Smooth muscle cell (in vitro differentiated cells): ENCODE measurements at regions not wholly inside any gene's neighbourhood (a gene's known extent, or its start where the extent isn't known, plus 50 kb on each side); places are given as distances from the start of the nearest gene placed in this dataset.
A peak's percentile ranks its signal among the peaks of the same experiment; 100 is the strongest.

Experiments used
- DNase-seq: peaks from one replicate; lab custom pipeline; 2025; ENCODE audit not compliant: unreplicated experiment; lab: John Stamatoyannopoulos, UW
- H2AFZ ChIP-seq: fragments of 200-600 bp; sonication (generic); 2 replicates; pipeline ENCODE4 v1.6.0; 2016; ENCODE audit warnings: antibody characterized with exemption, low read depth, mild to moderate bottlenecking
- H3F3A ChIP-seq: fragments of 200-600 bp; sonication (generic); 2 replicates; pipeline ENCODE4 v1.6.0; 2017; ENCODE audit warnings: antibody characterized with exemption, low read depth
- H3K27ac ChIP-seq: fragments of 200-600 bp; sonication (generic); 2 replicates; pipeline ENCODE4 v1.5.1; 2016; ENCODE audit warnings: low read depth, mild to moderate bottlenecking
- H3K27me3 ChIP-seq: fragments of 200-600 bp; sonication (generic); 2 replicates; pipeline ENCODE4 v1.6.1; 2016; ENCODE audit warnings: low read depth, mild to moderate bottlenecking
- H3K36me3 ChIP-seq: fragments of 200-600 bp; sonication (generic); 2 replicates; pipeline ENCODE4 v1.5.1; 2016; ENCODE audit warnings: low read depth
- H3K4me1 ChIP-seq: fragments of 200-600 bp; sonication (generic); 2 replicates; pipeline ENCODE4 v1.5.1; 2016; ENCODE audit warnings: low read depth
- H3K4me2 ChIP-seq: fragments of 200-600 bp; sonication (generic); 2 replicates; pipeline ENCODE4 v1.6.0; 2016; ENCODE audit warnings: mild to moderate bottlenecking
- H3K4me3 ChIP-seq: fragments of 200-600 bp; sonication (generic); 2 replicates; pipeline ENCODE4 v1.5.1; 2016; ENCODE audit warnings: mild to moderate bottlenecking
- H3K79me2 ChIP-seq: fragments of 200-600 bp; sonication (generic); 2 replicates; pipeline ENCODE4 v1.6.0; 2016; ENCODE audit warnings: low read depth, mild to moderate bottlenecking
- H3K9ac ChIP-seq: fragments of 200-600 bp; sonication (generic); 2 replicates; pipeline ENCODE4 v1.6.0; 2016; ENCODE audit warnings: low read depth
- H3K9me3 ChIP-seq: fragments of 200-600 bp; sonication (generic); replicated peaks from 2 replicates; pipeline ENCODE4 v1.5.1; 2016; ENCODE audit warnings: low read depth
- H4K20me1 ChIP-seq: fragments of 200-600 bp; sonication (generic); 2 replicates; pipeline ENCODE4 v1.6.0; 2016; ENCODE audit warnings: low read depth
- WGBS: methylation state at CpG from one replicate; pipeline ENCODE4 v1.1.7; 2016; ENCODE audit warnings: low lambda C conversion rate; 5-methylcytosine and 5-hydroxymethylcytosine counted together
- TF ChIP-seq, protein P1 (sequence below): fragments of 200-600 bp; sonication (generic); IDR thresholded peaks from 2 replicates; pipeline ENCODE4 v1.5.1; 2017; ENCODE audit warnings: borderline replicate concordance, mild to moderate bottlenecking, antibody characterized with exemption; ENCODE audit not compliant: insufficient read depth, poor library complexity, severe bottlenecking

DNA sequence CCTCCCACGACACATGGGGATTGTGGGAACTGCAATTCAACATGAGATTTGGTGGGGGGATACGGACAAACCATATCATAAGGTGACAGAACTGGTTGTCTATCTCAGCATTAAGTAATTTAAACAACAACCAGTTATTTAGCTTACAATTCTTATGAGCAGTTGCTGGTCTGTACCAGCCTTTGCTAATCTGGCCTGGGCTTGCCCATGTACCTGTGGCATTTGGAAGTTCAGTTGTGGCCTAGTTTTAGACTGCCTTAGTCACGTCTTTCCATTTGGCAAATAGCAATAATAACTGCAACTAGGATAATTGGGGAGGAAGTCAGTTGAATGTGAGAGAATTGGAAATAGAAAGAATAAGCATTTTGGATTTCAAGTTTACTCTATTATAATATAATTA lies 441.8 kb upstream of the CXADR start:
- H3K27ac ChIP-seq: no peak overlapping the region
- H3K9ac ChIP-seq: no peak overlapping the region
- TF ChIP-seq, protein P1, sequence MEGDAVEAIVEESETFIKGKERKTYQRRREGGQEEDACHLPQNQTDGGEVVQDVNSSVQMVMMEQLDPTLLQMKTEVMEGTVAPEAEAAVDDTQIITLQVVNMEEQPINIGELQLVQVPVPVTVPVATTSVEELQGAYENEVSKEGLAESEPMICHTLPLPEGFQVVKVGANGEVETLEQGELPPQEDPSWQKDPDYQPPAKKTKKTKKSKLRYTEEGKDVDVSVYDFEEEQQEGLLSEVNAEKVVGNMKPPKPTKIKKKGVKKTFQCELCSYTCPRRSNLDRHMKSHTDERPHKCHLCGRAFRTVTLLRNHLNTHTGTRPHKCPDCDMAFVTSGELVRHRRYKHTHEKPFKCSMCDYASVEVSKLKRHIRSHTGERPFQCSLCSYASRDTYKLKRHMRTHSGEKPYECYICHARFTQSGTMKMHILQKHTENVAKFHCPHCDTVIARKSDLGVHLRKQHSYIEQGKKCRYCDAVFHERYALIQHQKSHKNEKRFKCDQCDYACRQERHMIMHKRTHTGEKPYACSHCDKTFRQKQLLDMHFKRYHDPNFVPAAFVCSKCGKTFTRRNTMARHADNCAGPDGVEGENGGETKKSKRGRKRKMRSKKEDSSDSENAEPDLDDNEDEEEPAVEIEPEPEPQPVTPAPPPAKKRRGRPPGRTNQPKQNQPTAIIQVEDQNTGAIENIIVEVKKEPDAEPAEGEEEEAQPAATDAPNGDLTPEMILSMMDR: no peak
- no peak for DNase-seq
- no peaks in the 10 kb centered on the region for H3K9me3 ChIP-seq
- no peak overlapping the region for H2AFZ ChIP-seq
- 83% methylated on average over 3 of the region's 3 CpGs for WGBS
- H3K4me2 ChIP-seq: no peak overlapping the region
- H3K4me1 ChIP-seq: no peaks in the 10 kb centered on the region
- no peaks in the 10 kb centered on the region for H3F3A ChIP-seq
- no peaks in the 10 kb centered on the region for H3K27me3 ChIP-seq
- H3K4me3 ChIP-seq: no peak overlapping the region
- no peaks in the 10 kb centered on the region for H4K20me1 ChIP-seq
- H3K36me3 ChIP-seq: no peaks in the 10 kb centered on the region
- no peaks in the 10 kb centered on the region for H3K79me2 ChIP-seq

DNA sequence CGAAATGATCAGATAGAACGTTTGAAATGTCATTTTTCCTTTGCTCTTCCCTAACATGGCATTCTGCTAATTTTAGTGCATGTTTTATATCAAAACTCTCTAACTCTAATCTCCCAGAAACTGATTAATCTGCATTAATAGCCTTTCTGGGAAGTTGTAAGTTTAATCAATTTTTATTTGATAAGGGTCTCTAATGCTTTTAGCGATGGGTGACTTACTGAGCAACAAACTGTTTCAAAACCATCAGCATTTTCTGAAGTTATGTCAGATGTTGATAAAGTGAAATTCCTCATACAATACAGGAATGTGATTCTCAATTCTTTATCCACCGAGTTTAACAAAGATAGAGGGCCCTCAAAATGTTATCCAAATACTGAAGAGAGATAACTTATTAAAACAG lies 431.6 kb upstream of the CXADR start:
- no peak overlapping the region for H3K4me2 ChIP-seq
- no peaks in the 10 kb centered on the region for H3F3A ChIP-seq
- H3K4me3 ChIP-seq: no peak overlapping the region
- H3K9me3 ChIP-seq: no peaks in the 10 kb centered on the region
- no peaks in the 10 kb centered on the region for H4K20me1 ChIP-seq
- no peak overlapping the region for H3K9ac ChIP-seq
- 93% methylated on average over 4 of the region's 4 CpGs for WGBS
- TF ChIP-seq, protein P1: no peak
- no peak overlapping the region for H2AFZ ChIP-seq
- H3K4me1 ChIP-seq: no peaks in the 10 kb centered on the region
- no peak for DNase-seq
- no peaks in the 10 kb centered on the region for H3K27me3 ChIP-seq
- H3K27ac ChIP-seq: no peak overlapping the region
- H3K36me3 ChIP-seq: no peaks in the 10 kb centered on the region
- H3K79me2 ChIP-seq: no peaks in the 10 kb centered on the region

DNA sequence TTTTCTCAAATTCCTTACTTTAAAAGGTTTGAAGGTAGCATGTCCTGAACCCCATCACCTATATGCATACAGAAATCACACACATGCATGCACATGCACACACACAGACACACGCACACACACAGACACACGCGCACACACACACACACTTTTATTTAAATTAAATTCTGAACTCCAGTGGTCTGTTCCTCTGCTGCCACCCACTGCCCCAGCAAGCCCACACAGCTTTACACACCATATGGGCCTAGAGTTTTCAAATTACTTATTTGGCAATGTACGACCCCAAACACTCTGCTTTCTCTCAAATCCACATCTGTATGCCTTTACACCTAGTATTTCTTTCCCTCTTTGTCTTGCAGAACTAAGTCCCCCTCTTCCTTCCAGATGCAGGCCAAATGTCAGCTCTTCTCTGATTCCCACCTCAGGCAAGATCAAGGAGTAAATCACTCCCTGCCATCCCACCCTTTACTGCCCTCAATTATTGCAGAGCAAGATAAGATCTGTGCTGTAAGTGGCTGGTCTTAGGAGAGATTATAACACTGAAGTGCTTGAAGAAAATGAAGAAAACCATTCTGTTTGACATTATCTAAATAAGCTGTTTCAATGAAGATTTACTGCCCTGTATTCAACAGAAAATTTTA lies 429.9 kb upstream of the CXADR start:
- H2AFZ ChIP-seq: no peak overlapping the region
- H4K20me1 ChIP-seq: no peaks in the 10 kb centered on the region
- H3K27ac ChIP-seq: no peak overlapping the region
- H3K4me3 ChIP-seq: no peak overlapping the region
- DNase-seq: no peak
- no peaks in the 10 kb centered on the region for H3K36me3 ChIP-seq
- no peaks in the 10 kb centered on the region for H3K79me2 ChIP-seq
- H3F3A ChIP-seq: no peaks in the 10 kb centered on the region
- TF ChIP-seq, protein P1: no peak
- WGBS: 77% methylated on average over 4 of the region's 4 CpGs
- no peaks in the 10 kb centered on the region for H3K4me1 ChIP-seq
- no peak overlapping the region for H3K4me2 ChIP-seq
- no peaks in the 10 kb centered on the region for H3K9me3 ChIP-seq
- H3K27me3 ChIP-seq: no peaks in the 10 kb centered on the region
- no peak overlapping the region for H3K9ac ChIP-seq

DNA sequence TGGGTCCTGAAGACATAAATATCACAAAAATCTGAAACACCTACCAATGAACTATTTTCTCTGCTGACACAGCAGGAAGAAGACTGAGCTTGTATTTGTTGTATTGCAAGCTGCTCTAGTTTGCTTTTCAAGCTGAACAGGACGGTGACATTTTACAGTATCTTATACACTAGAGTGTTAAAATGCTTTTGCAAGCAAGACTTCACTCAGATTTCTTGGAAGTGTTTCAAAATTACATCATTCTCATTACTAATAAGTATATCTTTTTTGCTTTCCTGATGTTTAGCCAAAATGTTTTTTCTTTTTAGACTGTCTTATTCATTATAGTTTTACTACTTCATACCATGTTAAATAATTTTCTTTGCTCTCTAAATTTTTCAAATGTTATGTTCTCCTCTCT lies 427.1 kb upstream of the CXADR start:
- Histone ChIP-seq H3K4me3 (no peak overlapping the region), H3F3A (no peaks in the 10 kb centered on the region), H3K36me3 (no peaks in the 10 kb centered on the region), H3K9ac (no peak overlapping the region), H3K4me1 (no peaks in the 10 kb centered on the region), H3K79me2 (no peaks in the 10 kb centered on the region), H2AFZ (peak overlapping the region; percentile 28), H3K27me3 (no peaks in the 10 kb centered on the region), H4K20me1 (no peaks in the 10 kb centered on the region), H3K27ac (no peak overlapping the region), H3K9me3 (no peaks in the 10 kb centered on the region), H3K4me2 (no peak overlapping the region)
- WGBS: 66% methylated on average over 1 of the region's 1 CpG
- TF ChIP-seq, protein P1: no peak
- no peak for DNase-seq
